H9 (cell line): ENCODE measurements at regions not wholly inside any gene's neighbourhood (a gene's known extent, or its start where the extent isn't known, plus 50 kb on each side); places are given as distances from the start of the nearest gene placed in this dataset.

Experiments
- DNase-seq: peaks from one replicate; pipeline ENCODE4 v3.0.0-alpha.2; 2017
- H2AFZ ChIP-seq: one replicate; pipeline ENCODE4 v1.6.1; 2013; ENCODE audit warnings: mild to moderate bottlenecking, low read length, control low read depth, moderate library complexity
- H2AK5ac ChIP-seq: 2 replicates; pipeline ENCODE4 v1.6.1; 2013; ENCODE audit warnings: low read length, control low read depth, mixed read lengths; ENCODE audit not compliant: insufficient read length
- H2BK120ac ChIP-seq: one replicate; pipeline ENCODE4 v1.6.1; 2013; ENCODE audit warnings: low read depth, mild to moderate bottlenecking, low read length, control low read depth, inconsistent platforms; ENCODE audit not compliant: poor library complexity, severe bottlenecking
- H2BK12ac ChIP-seq: 2 replicates; pipeline ENCODE4 v1.6.1; 2013; ENCODE audit warnings: low read length, control low read depth, mixed read lengths, low read depth; ENCODE audit not compliant: insufficient read length
- H2BK15ac ChIP-seq: 2 replicates; pipeline ENCODE4 v1.6.1; 2013; ENCODE audit warnings: low read depth, low read length, control low read depth
- H2BK20ac ChIP-seq: one replicate; pipeline ENCODE4 v1.6.1; 2013; ENCODE audit warnings: low read depth, mild to moderate bottlenecking, low read length, control low read depth, inconsistent platforms; ENCODE audit not compliant: poor library complexity, severe bottlenecking
- H2BK5ac ChIP-seq: 2 replicates; pipeline ENCODE4 v1.6.1; 2013; ENCODE audit warnings: low read length, control low read depth, mixed read lengths; ENCODE audit not compliant: insufficient read length
- H3K14ac ChIP-seq: 2 replicates; pipeline ENCODE4 v1.6.1; 2013; ENCODE audit warnings: low read length, control low read depth; ENCODE audit not compliant: insufficient read depth
- H3K18ac ChIP-seq: 2 replicates; pipeline ENCODE4 v1.6.1; 2013; ENCODE audit warnings: low read depth, mild to moderate bottlenecking, mixed read lengths, low read length, control low read depth; ENCODE audit not compliant: insufficient read length
- H3K23ac ChIP-seq: 2 replicates; pipeline ENCODE4 v1.6.1; 2013; ENCODE audit warnings: low read length, control low read depth, mixed read lengths, low read depth; ENCODE audit not compliant: insufficient read length
- H3K23me2 ChIP-seq: 2 replicates; pipeline ENCODE4 v1.6.1; 2013; ENCODE audit warnings: low read depth, mild to moderate bottlenecking, mixed read lengths, low read length, control low read depth; ENCODE audit not compliant: insufficient read length, poor library complexity, severe bottlenecking
- H3K27ac ChIP-seq: 2 replicates; pipeline ENCODE4 v1.5.1; 2013; ENCODE audit warnings: low read length, control low read depth, mixed read lengths, low read depth; ENCODE audit not compliant: insufficient read length
- H3K27me3 ChIP-seq: 2 replicates; pipeline ENCODE4 v1.6.1; 2013; ENCODE audit warnings: low read length, control low read depth, inconsistent platforms; ENCODE audit not compliant: insufficient read depth
- H3K4ac ChIP-seq: 2 replicates; pipeline ENCODE4 v1.6.1; 2013; ENCODE audit warnings: low read depth, mild to moderate bottlenecking, control low read depth, inconsistent platforms, low read length, moderate library complexity
- H3K4me1 ChIP-seq: 2 replicates; pipeline ENCODE4 v1.6.1; 2013; ENCODE audit warnings: low read length, control low read depth, inconsistent platforms; ENCODE audit not compliant: insufficient read depth
- H3K4me2 ChIP-seq: 2 replicates; pipeline ENCODE4 v1.6.1; 2013; ENCODE audit warnings: low read length, control low read depth, mixed read lengths; ENCODE audit not compliant: insufficient read length, insufficient read depth
- H3K56ac ChIP-seq: 2 replicates; pipeline ENCODE4 v1.6.1; 2013; ENCODE audit warnings: low read depth, mild to moderate bottlenecking, mixed read lengths, low read length, control low read depth; ENCODE audit not compliant: insufficient read length
- H3K79me1 ChIP-seq: 2 replicates; pipeline ENCODE4 v1.6.1; 2013; ENCODE audit warnings: low read depth, mild to moderate bottlenecking, moderate library complexity, low read length, control low read depth, inconsistent platforms; ENCODE audit not compliant: insufficient read depth, poor library complexity, severe bottlenecking
- H3K79me2 ChIP-seq: 2 replicates; pipeline ENCODE4 v1.6.1; 2013; ENCODE audit warnings: low read length, control low read depth, inconsistent platforms; ENCODE audit not compliant: insufficient read depth
- H3K9ac ChIP-seq: 2 replicates; pipeline ENCODE4 v1.6.1; 2013; ENCODE audit warnings: low read length, control low read depth, mixed read lengths; ENCODE audit not compliant: insufficient read length; ENCODE audit errors: extremely low read depth
- H3K9me3 ChIP-seq: one replicate; pipeline ENCODE4 v1.6.1; 2013; ENCODE audit warnings: low read depth, low read length, inconsistent platforms; ENCODE audit not compliant: control insufficient read depth
- H3T11ph ChIP-seq: one replicate; pipeline ENCODE4 v1.6.1; 2013; ENCODE audit warnings: mild to moderate bottlenecking, low read length, control low read depth, inconsistent platforms
- H4K20me1 ChIP-seq: one replicate; pipeline ENCODE4 v1.6.1; 2013; ENCODE audit not compliant: control insufficient read depth, insufficient read length, insufficient read depth
- H4K5ac ChIP-seq: 2 replicates; pipeline ENCODE4 v1.6.1; 2013; ENCODE audit warnings: low read depth, mild to moderate bottlenecking, mixed read lengths, low read length, control low read depth; ENCODE audit not compliant: insufficient read length
- H4K8ac ChIP-seq: replicated peaks from 2 replicates; pipeline ENCODE4 v1.6.1; 2013; ENCODE audit warnings: low read length, control low read depth, mixed read lengths, low read depth; ENCODE audit not compliant: insufficient read length
- H4K91ac ChIP-seq: 2 replicates; pipeline ENCODE4 v1.6.1; 2013; ENCODE audit warnings: low read depth, mild to moderate bottlenecking, moderate library complexity, mixed read lengths, low read length, control low read depth; ENCODE audit not compliant: insufficient read length
- H3K27ac Mint-ChIP-seq, 3 experiments: 2 replicates in 2 of 3; 3 replicates in 1 of 3; pipeline ENCODE4 v1.8.0; 2020 to 2021; ENCODE audit warnings: mixed read lengths in 3 of 3, mild to moderate bottlenecking in 1 of 3, moderate library complexity in 1 of 3
- H3K27me3 Mint-ChIP-seq: 2 replicates; pipeline ENCODE4 v1.8.0; 2021; ENCODE audit warnings: low read depth, mild to moderate bottlenecking, moderate library complexity, mixed read lengths
- H3K36me3 Mint-ChIP-seq, 3 experiments: 2 replicates in 2 of 3; 3 replicates in 1 of 3; pipeline ENCODE4 v1.8.0; 2020 to 2021; ENCODE audit warnings: low read depth in 3 of 3, mixed read lengths in 3 of 3; ENCODE audit not compliant: insufficient read depth in 1 of 3
- H3K4me1 Mint-ChIP-seq, 2 experiments: 2 replicates each; pipeline ENCODE4 v1.8.0; 2020; ENCODE audit warnings: mixed read lengths in 2 of 2
- H3K4me3 Mint-ChIP-seq, 2 experiments: 2 replicates in 1 of 2; 3 replicates in 1 of 2; pipeline ENCODE4 v1.8.0; 2020 to 2021; ENCODE audit warnings: mild to moderate bottlenecking in 2 of 2, mixed read lengths in 2 of 2, moderate library complexity in 1 of 2
- H3K9me3 Mint-ChIP-seq, 2 experiments: 2 replicates in 1 of 2; 3 replicates in 1 of 2; pipeline ENCODE4 v1.8.0; 2020; ENCODE audit warnings: mild to moderate bottlenecking in 2 of 2, mixed read lengths in 2 of 2, moderate library complexity in 1 of 2
- WGBS: extraction: QIAGEN DNeasy Blood & Tissue Kit; methylation state at CpG from one replicate; pipeline ENCODE4 v1.1.7; 2013; ENCODE audit warnings: missing lambda C conversion rate, low lambda C conversion rate, mixed read lengths; ENCODE audit not compliant: insufficient read length; ENCODE audit errors: extremely low coverage; 5-methylcytosine and 5-hydroxymethylcytosine counted together
- TF ChIP-seq, protein P1 (sequence below): fragments of 200-600 bp; sonication (generic); conservative IDR thresholded peaks from 3 replicates; pipeline ENCODE4 v1.8.0; 2021; ENCODE audit warnings: antibody characterized with exemption, mild to moderate bottlenecking

DNA sequence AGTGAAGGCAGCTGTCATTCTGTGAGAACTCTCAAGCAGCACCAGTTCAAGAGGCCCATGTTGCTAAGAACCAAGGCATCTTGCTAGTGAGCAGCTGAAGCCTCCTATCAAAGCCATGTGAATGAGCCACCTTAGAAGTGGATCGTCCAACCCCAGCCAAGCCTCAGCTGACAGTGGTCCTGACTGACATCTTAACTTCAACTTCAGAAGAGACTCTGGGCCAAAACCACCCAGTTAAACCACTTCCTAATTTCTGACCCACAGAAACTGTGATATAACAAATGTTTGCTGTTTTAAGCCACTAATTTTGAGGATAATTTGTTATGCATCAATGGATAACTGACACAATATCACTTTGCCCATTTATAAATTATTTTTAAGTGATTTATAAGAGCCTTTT lies 256.0 kb downstream of the RPAP3 start:
- H4K20me1 ChIP-seq = no peaks in the 10 kb centered on the region
- no peak overlapping the region for H3K4me2 ChIP-seq
- no peak overlapping the region for H4K91ac ChIP-seq
- no CpG with 5 or more reads among the region's 1 CpG for WGBS
- H2BK20ac ChIP-seq = no peak overlapping the region
- Mint-ChIP-seq H3K4me1 (no peaks in the 10 kb centered on the region), H3K36me3 (peaks cover 0 to 1% (median under 1%) of the 10 kb centered on the region in 3 experiments; a peak in 3 of 7 replicates), H3K9me3 (peaks cover 7 to 22% of the 10 kb centered on the region in 2 experiments), H3K27me3 (peaks cover 9% of the 10 kb centered on the region), H3K27ac (no peak overlapping the region), H3K4me3 (no peak overlapping the region)
- no peaks in the 10 kb centered on the region for H3K23me2 ChIP-seq
- no peaks in the 10 kb centered on the region for H3K27me3 ChIP-seq
- H3K4ac ChIP-seq = no peak overlapping the region
- H2BK120ac ChIP-seq = no peak overlapping the region
- H3K79me2 ChIP-seq = no peaks in the 10 kb centered on the region
- no peak overlapping the region for H3K18ac ChIP-seq
- no peak overlapping the region for H3T11ph ChIP-seq
- H4K8ac ChIP-seq = no peak overlapping the region
- H3K9ac ChIP-seq = no peak overlapping the region
- no peak overlapping the region for H3K27ac ChIP-seq
- no peak overlapping the region for H2BK15ac ChIP-seq
- no peaks in the 10 kb centered on the region for H3K79me1 ChIP-seq
- H2AK5ac ChIP-seq = no peak overlapping the region
- no peak overlapping the region for H2BK5ac ChIP-seq
- no peak overlapping the region for H3K14ac ChIP-seq
- H3K23ac ChIP-seq = no peak overlapping the region
- TF ChIP-seq, protein P1, sequence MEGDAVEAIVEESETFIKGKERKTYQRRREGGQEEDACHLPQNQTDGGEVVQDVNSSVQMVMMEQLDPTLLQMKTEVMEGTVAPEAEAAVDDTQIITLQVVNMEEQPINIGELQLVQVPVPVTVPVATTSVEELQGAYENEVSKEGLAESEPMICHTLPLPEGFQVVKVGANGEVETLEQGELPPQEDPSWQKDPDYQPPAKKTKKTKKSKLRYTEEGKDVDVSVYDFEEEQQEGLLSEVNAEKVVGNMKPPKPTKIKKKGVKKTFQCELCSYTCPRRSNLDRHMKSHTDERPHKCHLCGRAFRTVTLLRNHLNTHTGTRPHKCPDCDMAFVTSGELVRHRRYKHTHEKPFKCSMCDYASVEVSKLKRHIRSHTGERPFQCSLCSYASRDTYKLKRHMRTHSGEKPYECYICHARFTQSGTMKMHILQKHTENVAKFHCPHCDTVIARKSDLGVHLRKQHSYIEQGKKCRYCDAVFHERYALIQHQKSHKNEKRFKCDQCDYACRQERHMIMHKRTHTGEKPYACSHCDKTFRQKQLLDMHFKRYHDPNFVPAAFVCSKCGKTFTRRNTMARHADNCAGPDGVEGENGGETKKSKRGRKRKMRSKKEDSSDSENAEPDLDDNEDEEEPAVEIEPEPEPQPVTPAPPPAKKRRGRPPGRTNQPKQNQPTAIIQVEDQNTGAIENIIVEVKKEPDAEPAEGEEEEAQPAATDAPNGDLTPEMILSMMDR = no peak
- no peak overlapping the region for H3K56ac ChIP-seq
- DNase-seq = no peak
- no peak overlapping the region for H2AFZ ChIP-seq
- no peaks in the 10 kb centered on the region for H3K9me3 ChIP-seq
- no peak overlapping the region for H2BK12ac ChIP-seq
- H4K5ac ChIP-seq = no peak overlapping the region
- H3K4me1 ChIP-seq = no peaks in the 10 kb centered on the region
